ENCODE measurements at regions not wholly inside any gene's neighbourhood (a gene's known extent, or its start where the extent isn't known, plus 50 kb on each side); places are given as distances from the start of the nearest gene placed in this dataset.

- TF ChIP-seq SP1 (IDR thresholded peaks at IDR 0.05) = no peak
- TF ChIP-seq FOXM1 (IDR thresholded peaks at IDR 0.05; ENCODE audit: borderline replicate concordance) = no peak
- no peak for TF ChIP-seq FOXK2 (IDR thresholded peaks at IDR 0.05)
- no peak for TF ChIP-seq HDGF (IDR thresholded peaks at IDR 0.05; ENCODE audit: borderline replicate concordance)
- no peak for TF ChIP-seq NFRKB (IDR thresholded peaks at IDR 0.05)
- TF ChIP-seq ARNT (IDR thresholded peaks at IDR 0.05) = no peak
- TF ChIP-seq PKNOX1 (IDR thresholded peaks at IDR 0.05) = peak; percentile 29; the same call in 1 of the 2 replicates
- no peak for TF ChIP-seq ELF4 (IDR thresholded peaks at IDR 0.05)
- TF ChIP-seq L3MBTL2 (conservative IDR thresholded peaks at IDR 0.05) = 0 out of 2 replicates have a peak, but pooled peaks have one; percentile 4
- no peak for TF ChIP-seq CTBP1 (IDR thresholded peaks at IDR 0.05; ENCODE audit: borderline replicate concordance)
- no peak for TF ChIP-seq TARDBP (IDR thresholded peaks at IDR 0.05)
- no peak for TF ChIP-seq BHLHE40 (IDR thresholded peaks at IDR 0.05; ENCODE audit: borderline replicate concordance)
These were observed 2546.0 kb downstream of the PCDH9 start for GRCh38 chr13:64684108-64684507.

Data from HEK293T (cell line).